Sciatic nerve (tissue), 2 donors: ENCODE measurements at regions not wholly inside any gene's neighbourhood (a gene's known extent, or its start where the extent isn't known, plus 50 kb on each side); places are given as distances from the start of the nearest gene placed in this dataset.
A peak's percentile ranks its signal among the peaks of the same experiment; 100 is the strongest.

Experiments used
- ATAC-seq: fragments of 200-7000 bp; cut with Tn5 transposase; one replicate; pipeline ENCODE4 v1.9.1; 2020; ENCODE audit warnings: mild to moderate bottlenecking, moderate library complexity
- DNase-seq: peaks from one replicate; pipeline ENCODE4 v3.0.0-alpha.2; 2020; ENCODE audit warnings: low spot score
- intact Hi-C: fragments of 100-400 bp; cut with DNase I; formaldehyde crosslinking; loops from one replicate; pipeline ENCODE4 v1.14.2; 2022
- donor health status: DM: no; HTN: no; CAD: no.
- donor health status: DM: no; HTN: no; CAD: no.

GRCh38 chr11:80699406-80700177, 1258.8 kb upstream of the TENM4 start:
- intact Hi-C loops = loop anchor here (2.0 kb wide), 1 partner anchor 499 kb away; no protein-coding TSS in a partner anchor
- DNase-seq (peak; percentile 57), ATAC-seq (peak; percentile 64)

GRCh38 chr11:80698637-80699036, 1257.8 kb upstream of the TENM4 start:
- ATAC-seq (no peak), DNase-seq (no peak)
- intact Hi-C loops = loop anchor here (2.0 kb wide), 1 partner anchor 500 kb away; no protein-coding TSS in a partner anchor

- DNase-seq (no peak), ATAC-seq (no peak)
- intact Hi-C loops = no loop called here
Observed at GRCh38 chr11:80694385-80694784, 1253.6 kb upstream of the TENM4 start.

- intact Hi-C loops = no loop called here
- DNase-seq (no peak), ATAC-seq (no peak)
Observed at GRCh38 chr11:80687941-80688340, 1247.1 kb upstream of the TENM4 start.

GRCh38 chr11:80686889-80687288, 1246.1 kb upstream of the TENM4 start:
- intact Hi-C loops = no loop called here
- no peak for ATAC-seq
- DNase-seq = no peak

- no peak for ATAC-seq
Observed at GRCh38 chr11:80673566-80673965, 1232.7 kb upstream of the TENM4 start.

GRCh38 chr11:80669620-80670019, 1228.8 kb upstream of the TENM4 start:
- DNase-seq = no peak
- no peak for ATAC-seq

More at GRCh38 chr11:80673566-80673965, 1232.7 kb upstream of the TENM4 start:
- no peak for DNase-seq
- intact Hi-C loops = no loop called here

GRCh38 chr11:80668039-80668438, 1227.2 kb upstream of the TENM4 start:
- no peak for DNase-seq
- intact Hi-C loops = no loop called here
- ATAC-seq = no peak

More at GRCh38 chr11:80669620-80670019, 1228.8 kb upstream of the TENM4 start:
- intact Hi-C loops = no loop called here

- DNase-seq (no peak), ATAC-seq (no peak)
- intact Hi-C loops = no loop called here
Observed at GRCh38 chr11:80655834-80656233, 1215.0 kb upstream of the TENM4 start.

- ATAC-seq = no peak
- DNase-seq = no peak
- intact Hi-C loops = no loop called here
Observed at GRCh38 chr11:80650966-80651365, 1210.1 kb upstream of the TENM4 start.

GRCh38 chr11:80649186-80649585, 1208.4 kb upstream of the TENM4 start:
- no peak for ATAC-seq

GRCh38 chr11:80638296-80638695, 1197.5 kb upstream of the TENM4 start:
- ATAC-seq (no peak), DNase-seq (no peak)
- intact Hi-C loops = no loop called here

More at GRCh38 chr11:80649186-80649585, 1208.4 kb upstream of the TENM4 start:
- intact Hi-C loops = no loop called here
- DNase-seq = no peak

- no peak for ATAC-seq
- no peak for DNase-seq
- intact Hi-C loops = no loop called here
Observed at GRCh38 chr11:80637571-80637970, 1196.7 kb upstream of the TENM4 start.

GRCh38 chr11:80636999-80637398, 1196.2 kb upstream of the TENM4 start:
- DNase-seq (no peak), ATAC-seq (no peak)
- intact Hi-C loops = no loop called here

- intact Hi-C loops = no loop called here
- ATAC-seq (no peak), DNase-seq (no peak)
Observed at GRCh38 chr11:80635178-80635577, 1194.3 kb upstream of the TENM4 start.

GRCh38 chr11:80632691-80633090, 1191.9 kb upstream of the TENM4 start:
- ATAC-seq = no peak
- no peak for DNase-seq
- intact Hi-C loops = no loop called here

GRCh38 chr11:80632156-80632555, 1191.3 kb upstream of the TENM4 start:
- DNase-seq (no peak), ATAC-seq (no peak)
- intact Hi-C loops = no loop called here

GRCh38 chr11:80629466-80629865, 1188.6 kb upstream of the TENM4 start:
- intact Hi-C loops = no loop called here
- no peak for DNase-seq
- ATAC-seq = no peak

- intact Hi-C loops = no loop called here
- ATAC-seq = no peak
- DNase-seq = no peak
Observed at GRCh38 chr11:80627364-80627763, 1186.5 kb upstream of the TENM4 start.

GRCh38 chr11:80626721-80627120, 1185.9 kb upstream of the TENM4 start:
- DNase-seq (no peak), ATAC-seq (no peak)
- intact Hi-C loops = no loop called here

GRCh38 chr11:80625563-80625962, 1184.7 kb upstream of the TENM4 start:
- DNase-seq (no peak), ATAC-seq (no peak)
- intact Hi-C loops = no loop called here
